ENCODE measurements at regions not wholly inside any gene's neighbourhood (a gene's known extent, or its start where the extent isn't known, plus 50 kb on each side); places are given as distances from the start of the nearest gene placed in this dataset.
"Not testable (repeated sequence)": the region's sequence is repeated elsewhere in the genome, so short reads cannot be mapped to it uniquely, and the experiment has no call there.

DNA sequence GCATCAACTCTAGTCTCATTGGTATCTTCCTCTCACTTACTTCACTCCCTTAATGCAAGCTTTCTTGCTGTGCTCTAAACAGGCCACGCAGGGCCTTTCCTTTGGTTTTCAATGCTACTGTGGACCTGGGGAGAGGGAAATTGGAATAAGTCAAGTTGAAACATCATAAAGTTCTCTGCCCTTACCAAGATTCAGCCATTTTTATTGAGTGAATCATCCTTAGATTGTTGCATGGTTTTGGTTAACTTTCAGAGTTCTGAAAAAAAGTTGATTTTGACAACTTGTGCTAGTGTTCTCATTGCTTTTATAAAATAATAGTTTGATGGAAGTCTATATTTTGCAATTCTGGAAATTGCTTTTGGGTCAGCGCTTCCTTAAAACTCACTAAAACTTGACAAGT lies 852.8 kb upstream of the ACVR2A start:
- DNase-seq, result no peak

DNA sequence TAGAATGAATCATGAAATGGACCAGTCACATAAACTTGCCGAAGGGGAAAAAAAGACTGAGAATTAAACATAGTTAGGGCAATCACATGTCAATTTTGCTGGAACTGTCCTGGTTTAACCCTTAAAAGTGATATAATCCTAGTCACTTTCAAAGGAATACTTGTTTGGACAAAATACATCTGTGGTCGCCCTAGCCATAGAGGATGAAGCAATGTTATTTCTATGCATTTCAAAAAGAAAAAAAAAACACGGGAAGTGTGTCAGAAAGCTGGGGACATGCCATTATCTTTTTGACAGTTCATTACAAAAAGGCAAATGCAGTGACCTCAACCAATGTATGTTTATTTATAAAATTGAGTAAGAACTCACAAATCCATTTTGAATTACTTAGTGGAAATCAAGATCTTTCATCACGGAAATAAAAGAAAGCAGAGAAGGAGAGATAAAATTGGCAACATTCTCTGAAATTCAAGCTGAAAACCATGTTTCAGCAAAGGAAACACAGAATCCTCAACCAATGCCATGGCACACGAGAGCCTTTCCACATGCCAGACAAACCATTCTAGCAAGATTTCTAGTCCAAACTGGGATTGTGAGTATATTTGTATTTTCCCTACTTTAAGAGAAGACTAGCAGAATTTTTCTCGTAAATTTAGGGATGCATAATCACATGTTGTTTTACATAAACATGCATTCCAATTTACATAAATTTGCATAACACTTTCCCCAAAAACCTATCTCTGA lies 854.3 kb upstream of the ACVR2A start:
- no peak for DNase-seq

DNA sequence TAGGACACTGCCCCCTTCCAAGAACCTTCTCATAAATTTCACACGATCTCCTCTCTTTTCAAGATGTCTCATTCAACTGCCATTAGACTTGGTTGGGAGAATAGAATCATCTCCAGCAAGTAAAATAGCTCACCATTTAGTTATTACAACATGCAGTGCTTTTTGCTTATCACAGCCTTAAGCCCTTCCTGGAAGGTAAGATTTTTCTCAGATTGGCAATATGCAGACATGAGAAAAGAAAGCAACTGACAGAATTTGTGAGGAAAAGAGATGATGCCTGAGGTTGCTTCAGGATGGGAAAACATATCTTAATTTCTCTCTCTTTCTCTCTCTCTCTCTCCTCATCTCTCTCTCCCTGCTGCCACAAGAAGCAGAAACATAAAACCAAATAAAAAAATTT lies 855.1 kb upstream of the ACVR2A start:
- no peak for DNase-seq

DNA sequence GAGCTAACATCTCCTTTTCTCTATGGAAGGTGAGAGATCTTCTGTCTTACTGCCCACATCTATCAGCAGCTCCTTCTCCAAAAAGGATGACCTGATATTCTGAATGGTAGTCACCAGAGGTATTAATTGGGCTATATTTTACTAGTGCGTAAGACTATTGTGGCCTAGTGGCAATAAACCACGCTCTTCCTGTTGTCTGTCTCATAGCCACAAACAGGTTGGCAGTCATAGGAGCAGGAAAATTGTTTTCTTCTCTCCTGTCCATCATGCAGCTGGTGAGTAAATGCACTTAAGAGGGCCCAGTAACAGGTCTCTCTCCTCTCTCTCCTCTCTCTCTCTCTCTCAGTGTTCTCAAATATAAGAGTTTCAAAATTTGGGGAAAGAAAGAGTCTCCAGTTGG lies 856.8 kb upstream of the ACVR2A start:
- no peak for DNase-seq

DNA sequence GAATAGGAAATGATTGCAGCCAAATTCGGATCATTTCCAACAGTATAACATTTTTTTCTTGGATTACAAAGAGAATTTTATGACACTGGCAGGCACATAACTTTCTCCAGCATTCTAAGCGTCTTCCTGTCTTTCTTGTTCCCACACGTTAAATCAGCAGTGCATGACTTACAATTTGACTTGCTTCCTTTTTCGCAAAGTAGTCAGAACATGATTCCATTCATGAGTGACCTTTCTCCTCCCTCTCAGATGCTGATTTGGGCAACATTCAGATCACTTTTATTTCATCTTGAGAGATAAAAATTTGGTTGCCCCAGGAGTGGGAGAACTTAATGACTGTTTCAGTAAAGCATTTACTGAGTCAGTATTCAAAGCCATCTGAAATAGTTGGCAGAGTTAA lies 858.7 kb upstream of the ACVR2A start:
- no peak for DNase-seq

DNA sequence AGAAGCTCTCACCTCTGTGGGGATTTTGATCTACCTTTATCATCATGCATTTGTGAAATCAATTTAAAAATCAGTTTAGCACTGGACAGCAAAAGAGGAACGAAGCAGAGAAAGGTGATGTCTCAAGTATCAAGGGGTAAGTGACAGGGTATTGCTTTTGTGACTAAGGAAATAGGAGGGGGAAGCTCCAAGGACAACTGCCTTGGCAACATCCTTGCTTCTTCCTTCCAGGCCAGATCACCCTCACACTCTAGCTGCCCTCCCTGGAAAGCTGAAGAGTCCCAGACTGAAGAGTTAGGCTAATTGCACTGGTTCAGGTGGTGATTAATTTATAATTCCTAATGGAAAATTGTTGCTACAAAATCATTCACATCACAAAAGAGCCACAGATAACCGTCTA lies 859.1 kb upstream of the ACVR2A start:
- no peak for DNase-seq

DNA sequence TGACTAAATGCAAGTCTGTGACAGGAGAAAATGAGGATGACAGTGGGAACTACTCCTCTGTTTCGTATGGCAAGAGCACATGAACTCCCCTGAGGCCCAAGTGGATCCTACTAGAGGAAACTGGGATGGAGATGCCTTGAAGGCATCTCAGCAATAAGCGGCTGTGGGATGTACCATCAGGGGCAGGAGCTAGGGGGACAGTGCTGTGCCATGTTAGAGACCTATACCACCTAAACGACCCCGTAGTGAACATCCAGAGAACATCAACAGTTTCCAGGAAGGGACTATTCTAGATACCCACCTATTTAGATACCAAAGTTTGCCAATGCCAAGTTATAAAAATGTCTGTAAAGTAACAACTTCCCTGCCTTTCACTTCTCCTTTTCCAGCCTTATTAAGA lies 860.8 kb upstream of the ACVR2A start:
- DNase-seq, result no peak

DNA sequence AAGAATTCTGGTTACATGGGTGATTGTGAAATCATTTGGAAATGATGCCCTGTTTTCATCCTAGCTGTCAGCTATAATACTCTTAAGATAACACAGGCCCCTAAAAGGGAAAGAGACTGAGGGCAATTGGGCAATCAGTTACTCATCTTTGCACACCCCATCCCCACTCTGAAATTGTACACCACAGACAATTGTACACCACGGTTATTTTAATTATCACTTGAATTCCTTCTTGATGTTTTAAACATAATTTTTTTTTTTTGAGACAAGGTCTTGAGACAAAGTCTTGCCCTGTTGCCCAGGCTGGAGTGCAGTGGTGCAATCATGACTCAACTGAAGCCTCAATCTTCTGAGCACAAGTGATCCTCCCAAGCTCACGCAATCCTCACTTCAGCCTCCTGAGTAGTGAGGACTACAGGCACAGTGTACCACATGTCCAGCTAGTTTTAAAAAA lies 862.4 kb upstream of the ACVR2A start:
- no peak for DNase-seq

DNA sequence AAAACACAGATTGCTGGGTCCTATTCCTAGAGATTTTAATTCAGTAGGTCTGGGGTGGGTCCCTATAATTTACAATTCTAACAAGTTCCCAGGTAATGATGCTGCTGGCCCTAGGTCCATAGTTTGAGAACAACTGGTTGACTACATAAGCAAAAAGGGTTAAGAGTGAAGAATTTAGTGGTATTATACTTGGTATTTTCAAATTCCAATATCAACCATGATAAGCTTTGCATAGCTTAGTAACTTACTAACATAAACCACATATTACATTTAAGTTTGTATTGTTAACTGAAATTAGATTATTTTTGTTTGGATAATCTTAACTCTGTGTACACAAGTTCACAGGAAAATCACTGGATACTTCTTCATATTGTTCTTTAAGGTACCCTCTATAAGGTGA lies 862.9 kb upstream of the ACVR2A start:
- no peak for DNase-seq

DNA sequence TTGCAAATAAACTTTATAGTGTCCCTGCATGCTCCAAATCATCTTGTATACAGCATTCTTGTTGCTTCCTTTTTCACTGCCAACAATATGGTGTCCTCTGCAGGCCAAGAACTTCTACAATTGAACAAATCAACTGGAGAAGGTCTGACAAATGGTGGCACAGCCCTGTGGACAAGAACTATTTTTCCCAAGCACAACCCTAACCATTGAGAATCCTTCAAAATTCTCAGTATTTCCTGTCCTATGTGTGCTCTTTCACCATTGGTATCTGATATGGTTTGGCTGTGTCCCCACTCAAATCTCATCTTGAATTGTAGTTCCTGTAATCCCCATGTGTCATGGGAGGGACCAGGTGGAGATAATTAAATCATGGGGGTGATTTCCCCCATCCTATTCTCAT lies 865.1 kb upstream of the ACVR2A start:
- DNase-seq, result no peak

DNA sequence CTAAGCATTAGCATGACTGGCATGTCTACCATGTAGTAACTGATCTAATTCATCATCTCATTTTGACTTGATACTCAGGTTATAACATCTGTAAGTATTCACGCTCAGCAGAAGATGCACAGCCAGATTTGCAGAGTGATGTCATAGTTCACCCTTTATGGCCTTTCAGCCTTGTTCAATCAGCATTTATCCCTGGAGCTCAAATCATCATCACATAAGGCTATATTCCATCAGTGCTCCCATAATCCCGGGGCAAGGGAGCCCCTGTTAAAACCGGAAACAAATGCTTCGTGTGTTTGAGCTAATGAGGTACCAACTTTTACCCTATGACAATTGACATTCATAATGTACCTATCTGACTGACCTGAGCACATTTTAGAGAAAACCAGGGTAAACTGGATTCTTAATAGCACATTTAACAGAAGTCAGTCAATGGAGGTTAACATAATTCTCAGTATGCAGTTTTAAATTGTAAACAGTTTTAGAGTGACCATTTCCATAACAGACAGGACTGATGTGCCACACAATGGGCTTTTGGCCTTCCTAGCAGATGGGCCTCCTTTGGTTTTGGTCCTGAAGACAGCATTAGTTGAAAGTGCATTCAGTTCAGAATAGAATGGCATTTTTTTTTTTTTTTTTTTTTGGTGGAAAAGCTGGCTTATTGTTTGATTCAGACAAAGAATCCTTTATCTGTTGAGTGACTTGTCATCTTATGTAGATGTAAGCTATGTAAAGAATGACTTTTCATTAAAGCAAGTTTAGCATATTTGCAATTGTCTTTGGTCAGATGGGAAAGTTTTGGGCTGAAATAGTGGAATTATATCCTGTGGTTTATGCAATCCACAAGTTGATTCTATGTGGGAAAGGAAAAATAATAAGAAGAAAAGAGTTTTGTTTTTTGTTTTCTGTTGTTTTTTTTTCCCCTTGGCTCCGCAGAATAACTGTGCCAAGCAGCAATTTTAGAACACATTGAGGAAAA lies 866.0 kb upstream of the ACVR2A start:
- DNase-seq, result no peak

DNA sequence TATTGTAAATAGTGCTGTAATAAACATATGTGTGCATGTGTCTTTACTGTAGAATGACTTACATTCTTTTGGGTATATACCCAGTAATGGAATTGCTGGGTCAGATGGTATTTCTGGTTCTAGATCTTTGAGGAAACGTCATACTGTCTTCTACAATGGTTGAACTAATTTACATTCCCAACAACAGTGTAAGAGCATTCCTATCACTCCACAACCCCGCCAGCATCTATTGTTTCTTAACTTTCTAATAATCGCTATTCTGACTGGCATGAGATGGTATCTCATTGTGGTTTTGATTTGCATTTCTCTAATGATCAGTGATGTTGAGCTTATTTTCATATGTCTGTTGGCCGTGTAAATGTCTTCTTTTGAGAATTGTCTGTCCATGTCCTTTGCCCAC lies 873.8 kb upstream of the ACVR2A start:
- not testable (repeated sequence) for DNase-seq

DNA sequence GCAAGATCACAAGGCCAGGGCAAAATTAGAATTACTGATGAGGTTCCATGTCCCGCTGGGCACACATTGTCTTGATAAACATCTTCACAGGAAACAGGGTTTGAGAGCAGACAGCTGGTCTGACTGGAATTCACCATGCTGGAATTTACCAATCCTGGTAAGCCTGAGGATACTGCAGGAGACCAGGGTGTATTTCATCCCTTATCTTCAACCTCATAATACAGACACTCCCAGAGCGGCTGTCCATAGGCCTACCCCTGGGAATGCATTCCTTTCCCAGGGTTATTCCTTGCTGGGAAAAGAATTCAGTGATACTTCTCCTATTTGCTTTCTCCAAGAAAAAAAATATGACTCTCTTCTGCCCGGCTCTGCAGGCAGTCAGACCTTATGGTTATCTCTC lies 875.1 kb upstream of the ACVR2A start:
- DNase-seq, result not testable (repeated sequence)

DNA sequence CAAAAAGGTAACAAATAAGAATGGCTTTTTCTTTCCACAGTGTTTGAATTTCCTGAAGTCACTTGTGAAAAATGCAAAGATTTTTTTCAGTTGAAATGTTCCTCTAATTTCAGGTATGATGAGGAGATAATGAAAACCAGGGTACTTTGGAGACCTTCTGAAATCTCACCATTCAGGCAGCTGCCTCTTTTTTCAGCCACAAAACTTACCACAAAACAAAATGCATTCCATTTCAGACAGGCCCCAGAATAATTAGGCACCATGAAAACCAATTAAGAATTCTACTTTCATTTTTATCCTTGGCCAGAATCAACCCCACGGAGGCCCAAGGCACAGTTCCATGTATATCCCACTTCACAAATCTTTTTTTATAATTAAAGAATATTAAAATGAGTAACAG lies 880.3 kb upstream of the ACVR2A start:
- no peak for DNase-seq

DNA sequence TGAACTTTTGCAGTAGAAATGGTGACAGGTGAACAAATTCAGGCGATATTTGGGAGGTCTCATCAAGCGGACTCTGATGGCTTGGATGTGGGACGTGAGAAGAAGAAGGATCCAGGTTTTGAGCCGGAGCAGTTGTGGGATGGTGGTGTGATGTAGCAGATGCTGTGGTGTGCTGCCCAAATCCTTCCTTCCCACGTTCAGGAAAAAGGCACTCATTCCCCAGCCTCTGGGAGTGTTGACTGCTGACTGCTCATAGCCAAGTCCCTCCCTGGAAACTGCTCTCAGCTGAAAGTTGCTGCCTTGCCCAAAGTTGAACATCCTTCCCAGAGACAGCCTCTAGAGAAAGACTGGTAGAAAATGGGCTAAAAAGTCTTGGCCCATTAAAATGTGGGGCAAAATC lies 890.3 kb upstream of the ACVR2A start:
- no peak for DNase-seq

DNA sequence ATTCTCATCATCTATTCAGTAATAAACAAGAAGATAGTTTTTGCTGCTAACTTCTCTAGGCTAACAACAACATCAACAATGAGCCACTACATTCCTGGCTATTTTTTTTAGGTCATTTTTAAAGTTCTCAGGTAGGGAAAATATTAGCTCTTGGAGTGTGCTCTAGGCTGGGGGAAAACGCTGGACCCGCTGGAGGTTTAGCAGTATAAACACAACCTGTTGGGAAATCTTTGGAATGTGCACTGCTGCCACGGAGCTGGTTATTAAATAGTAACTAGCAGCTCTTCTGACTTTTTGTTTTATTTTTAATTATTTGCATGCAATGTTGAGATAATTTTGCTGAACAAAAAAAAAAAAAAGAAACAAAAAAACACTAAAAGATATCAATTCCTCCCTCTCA lies 892.1 kb upstream of the ACVR2A start:
- DNase-seq, result no peak

DNA sequence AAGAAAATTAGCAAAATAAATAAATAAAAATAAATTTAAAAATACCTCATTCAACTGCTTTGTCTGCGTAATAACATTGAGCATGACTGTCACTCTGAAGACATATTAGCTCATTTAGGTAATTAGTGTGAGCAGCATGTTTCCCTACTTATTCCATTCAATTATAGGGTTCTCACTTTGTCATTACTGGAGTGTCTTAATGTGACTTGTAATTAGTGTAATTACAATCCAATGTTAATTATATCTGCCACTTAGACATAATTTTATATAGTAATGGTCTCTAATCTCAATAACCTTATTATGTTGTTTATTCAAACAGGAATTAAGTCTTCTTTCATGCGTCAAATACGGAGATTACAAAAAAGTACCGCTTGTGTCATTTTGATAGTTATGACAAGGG lies 893.9 kb upstream of the ACVR2A start:
- DNase-seq, result no peak

DNA sequence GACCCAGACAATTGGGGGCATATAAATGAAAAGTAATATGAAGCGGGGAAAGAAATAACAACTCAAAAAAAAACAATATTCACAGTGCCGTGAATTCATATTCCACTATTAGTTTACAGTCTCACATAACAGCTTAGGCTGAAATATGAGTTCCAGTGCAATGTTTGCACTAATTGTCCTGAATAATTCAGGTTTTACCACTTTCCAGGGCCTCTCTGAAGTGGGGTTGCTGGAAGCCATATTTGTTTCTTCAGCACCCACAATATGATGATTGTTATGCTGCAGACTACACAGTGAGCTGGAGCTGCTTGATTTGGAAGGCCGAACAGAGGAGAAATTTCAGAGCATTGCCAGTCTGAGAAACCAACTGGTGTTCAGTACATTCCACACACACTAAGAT lies 894.5 kb upstream of the ACVR2A start:
- no peak for DNase-seq

DNA sequence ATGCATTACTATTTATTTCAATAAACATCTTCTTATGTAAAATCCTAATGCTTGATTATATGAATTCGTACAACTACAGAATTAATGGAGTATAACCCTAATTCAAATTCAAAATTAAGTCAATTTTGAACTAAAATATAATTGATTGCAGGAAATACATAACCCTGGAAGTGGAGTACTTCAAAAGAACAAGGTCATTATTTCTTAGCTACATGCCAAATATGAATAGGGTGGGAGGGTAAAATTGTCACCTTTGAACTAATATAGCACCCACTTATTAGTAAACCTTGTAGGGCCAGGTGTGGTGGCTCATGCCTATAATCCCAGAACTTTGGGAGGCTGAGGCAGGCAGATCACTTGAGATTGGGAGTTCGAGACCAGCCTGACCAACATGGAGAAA lies 895.4 kb upstream of the ACVR2A start:
- no peak for DNase-seq

DNA sequence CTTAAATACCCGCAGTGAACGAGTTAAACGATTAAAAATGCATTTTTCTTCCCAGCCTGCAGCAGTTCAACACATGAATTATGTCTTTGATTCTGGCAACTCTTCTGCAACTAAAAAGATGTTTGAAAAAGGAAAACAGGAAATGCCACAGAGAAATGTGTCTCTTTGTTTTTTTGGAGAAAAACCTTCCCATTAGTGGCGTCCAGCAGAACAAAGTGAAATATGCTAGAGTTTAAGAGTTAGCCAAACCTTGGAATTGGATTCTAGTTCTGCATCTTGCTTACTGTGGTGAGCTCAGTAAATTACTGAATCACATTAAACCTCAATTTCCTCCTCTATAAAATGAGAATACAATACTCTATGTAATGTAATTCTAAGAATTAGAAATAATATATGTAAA lies 900.2 kb upstream of the ACVR2A start:
- DNase-seq, result no peak

DNA sequence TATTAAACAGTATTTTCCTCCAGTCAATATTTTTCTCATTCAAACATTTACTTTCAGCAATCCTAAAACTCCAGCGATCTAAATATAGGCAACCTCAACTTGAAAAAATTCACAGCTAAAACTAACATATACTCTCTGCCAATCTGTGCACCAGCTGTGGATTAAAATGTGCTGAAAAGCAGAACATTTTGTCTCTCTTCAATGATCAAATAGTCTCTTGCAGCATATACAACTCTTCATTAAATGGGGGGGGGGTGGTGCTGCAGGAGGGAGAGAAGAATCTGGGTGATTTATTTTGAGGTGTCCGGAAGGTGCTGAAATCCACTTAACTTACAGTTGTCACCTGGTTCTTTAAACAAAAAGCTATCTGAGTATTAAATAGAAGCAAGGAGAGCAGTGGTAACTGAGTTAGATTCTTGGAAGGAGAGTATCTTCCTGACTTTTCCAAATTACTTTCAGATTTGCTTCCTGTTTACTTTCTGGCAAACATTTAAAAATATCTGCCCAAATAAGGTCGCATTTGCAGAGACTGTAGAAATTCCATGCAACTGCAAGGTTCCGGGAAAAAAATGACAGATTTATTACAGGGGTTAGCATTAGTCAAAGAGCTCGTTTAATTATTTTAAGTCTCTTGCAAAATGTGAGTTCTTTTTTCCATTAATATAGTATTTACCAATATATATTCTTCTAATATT lies 904.7 kb upstream of the ACVR2A start:
- no peak for DNase-seq

DNA sequence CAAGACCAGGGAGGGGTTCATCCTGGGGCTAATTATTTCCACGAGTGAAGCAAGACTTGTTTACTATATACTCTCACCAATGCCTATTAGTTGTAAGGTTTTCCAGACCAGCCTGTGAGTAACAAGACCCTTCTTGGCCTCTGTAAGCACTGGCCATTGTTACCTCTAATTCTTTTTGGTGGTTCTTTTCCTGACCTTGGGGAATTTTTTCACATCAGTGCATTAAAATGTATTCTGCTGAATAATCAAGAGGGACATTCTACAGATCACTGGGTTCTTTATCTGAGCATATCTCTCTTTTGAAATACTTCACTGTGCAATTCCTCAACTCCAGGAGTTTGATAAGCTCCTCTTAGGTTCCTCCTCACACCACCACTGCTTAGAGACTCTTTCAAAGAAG lies 909.9 kb upstream of the ACVR2A start:
- DNase-seq, result no peak

DNA sequence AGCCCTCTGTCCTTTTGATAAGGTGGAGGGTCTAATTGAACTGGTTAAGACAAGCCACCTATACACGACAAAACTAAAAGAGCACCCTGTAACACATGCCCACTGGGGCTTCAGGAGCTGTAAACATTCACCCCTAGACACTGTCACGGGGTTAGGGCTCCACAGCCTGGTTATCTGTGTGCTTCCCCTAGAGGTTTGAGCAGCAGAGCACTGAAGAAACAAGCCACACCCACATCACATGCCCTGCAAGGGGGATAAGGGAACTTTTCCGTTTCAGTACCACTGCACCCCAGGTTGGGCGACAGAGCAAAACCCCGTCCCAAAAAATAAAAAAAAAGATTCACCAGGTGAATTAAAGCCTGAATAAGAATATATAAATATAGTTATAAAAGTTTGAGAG lies 913.7 kb upstream of the ACVR2A start:
- no peak for DNase-seq

Data from activated T-cell treated with anti-CD3 and anti-CD28 coated beads, Interleukin-2, amount 50 U/mL, for 1 hour (primary cell).